ENCODE measurements at regions not wholly inside any gene's neighbourhood (a gene's known extent, or its start where the extent isn't known, plus 50 kb on each side); places are given as distances from the start of the nearest gene placed in this dataset.

- H3K27ac ChIP-seq = no peak overlapping the region
Measured at GRCh38 chr13:44022196-44022595, 142.5 kb downstream of the LACC1 start.

GRCh38 chr13:44024167-44024845, 144.6 kb downstream of the LACC1 start:
- TF ChIP-seq CTCF (IDR thresholded peaks at IDR 0.05; ENCODE audit: low read depth, low read length) = no peak
- no peak for DNase-seq

More at GRCh38 chr13:44022196-44022595, 142.5 kb downstream of the LACC1 start:
- no peak for DNase-seq
- Histone ChIP-seq H3K4me3 (ENCODE audit: low read depth, low read length) (no peak overlapping the region), H3K36me3 (no peaks in the 10 kb centered on the region), H3K27me3 (ENCODE audit: insufficient read depth, low read depth, severe bottlenecking) (no peaks in the 10 kb centered on the region), H3K9me3 (ENCODE audit: severe bottlenecking) (no peaks in the 10 kb centered on the region)
- TF ChIP-seq CTCF (IDR thresholded peaks at IDR 0.05; ENCODE audit: low read depth, low read length) = no peak

GRCh38 chr13:44024846-44025195, 145.1 kb downstream of the LACC1 start:
- TF ChIP-seq CTCF (IDR thresholded peaks at IDR 0.05; ENCODE audit: low read depth, low read length) = no peak
- DNase-seq = no peak
- H3K36me3 ChIP-seq = no peaks in the 10 kb centered on the region

More at GRCh38 chr13:44024167-44024845, 144.6 kb downstream of the LACC1 start:
- Histone ChIP-seq H3K36me3 (no peaks in the 10 kb centered on the region), H3K27me3 (ENCODE audit: insufficient read depth, low read depth, severe bottlenecking) (no peaks in the 10 kb centered on the region), H3K9me3 (ENCODE audit: severe bottlenecking) (no peaks in the 10 kb centered on the region), H3K27ac (no peak overlapping the region), H3K4me3 (ENCODE audit: low read depth, low read length) (no peak overlapping the region)

GRCh38 chr13:44026194-44026593, 146.5 kb downstream of the LACC1 start:
- Histone ChIP-seq H3K36me3 (no peaks in the 10 kb centered on the region), H3K9me3 (ENCODE audit: severe bottlenecking) (no peaks in the 10 kb centered on the region), H3K27me3 (ENCODE audit: insufficient read depth, low read depth, severe bottlenecking) (no peaks in the 10 kb centered on the region), H3K4me3 (ENCODE audit: low read depth, low read length) (no peak overlapping the region), H3K27ac (no peak overlapping the region)
- no peak for DNase-seq
- no peak for TF ChIP-seq CTCF (IDR thresholded peaks at IDR 0.05; ENCODE audit: low read depth, low read length)

More at GRCh38 chr13:44024846-44025195, 145.1 kb downstream of the LACC1 start:
- no peaks in the 10 kb centered on the region for H3K9me3 ChIP-seq (ENCODE audit: severe bottlenecking)
- no peak overlapping the region for H3K27ac ChIP-seq
- no peaks in the 10 kb centered on the region for H3K27me3 ChIP-seq (ENCODE audit: insufficient read depth, low read depth, severe bottlenecking)
- H3K4me3 ChIP-seq (ENCODE audit: low read depth, low read length) = no peak overlapping the region

- H3K27me3 ChIP-seq (ENCODE audit: insufficient read depth, low read depth, severe bottlenecking) = no peaks in the 10 kb centered on the region
Measured at GRCh38 chr13:44028734-44029133, 149.0 kb downstream of the LACC1 start.

More at GRCh38 chr13:44028734-44029133, 149.0 kb downstream of the LACC1 start:
- no peak for DNase-seq
- no peaks in the 10 kb centered on the region for H3K36me3 ChIP-seq
- TF ChIP-seq CTCF (IDR thresholded peaks at IDR 0.05; ENCODE audit: low read depth, low read length) = no peak
- H3K4me3 ChIP-seq (ENCODE audit: low read depth, low read length) = no peak overlapping the region
- no peaks in the 10 kb centered on the region for H3K9me3 ChIP-seq (ENCODE audit: severe bottlenecking)
- H3K27ac ChIP-seq = no peak overlapping the region

All from WERI-Rb-1 (cell line).